Ishikawa (cell line): ENCODE measurements at regions not wholly inside any gene's neighbourhood (a gene's known extent, or its start where the extent isn't known, plus 50 kb on each side); places are given as distances from the start of the nearest gene placed in this dataset.

Experiments used
- EGR1 ChIP-seq: IDR thresholded peaks from 2 replicates; pipeline ENCODE4 v1.6.1; 2012
- EP300 ChIP-seq: IDR thresholded peaks from 2 replicates; pipeline ENCODE4 v1.6.1; 2012; ENCODE audit warnings: borderline replicate concordance
- FOXM1 ChIP-seq: IDR thresholded peaks from 2 replicates; pipeline ENCODE4 v1.6.1; 2012; ENCODE audit warnings: low read depth, borderline replicate concordance
- NFIC ChIP-seq: IDR thresholded peaks from 2 replicates; pipeline ENCODE4 v1.6.1; 2012
- RAD21 ChIP-seq: IDR thresholded peaks from 2 replicates; pipeline ENCODE4 v1.6.1; 2012; ENCODE audit warnings: low read depth
- TAF1 ChIP-seq: IDR thresholded peaks from 2 replicates; pipeline ENCODE4 v1.6.1; 2012; ENCODE audit warnings: low read depth, mild to moderate bottlenecking
- TCF12 ChIP-seq: IDR thresholded peaks from 2 replicates; pipeline ENCODE4 v1.6.1; 2012; ENCODE audit warnings: low read depth
- YY1 ChIP-seq: IDR thresholded peaks from 2 replicates; pipeline ENCODE4 v1.6.1; 2012; ENCODE audit warnings: low read depth
- ZBTB7A ChIP-seq: IDR thresholded peaks from 2 replicates; pipeline ENCODE4 v1.6.1; 2012; ENCODE audit warnings: low read depth
- TF ChIP-seq, protein P1 (sequence below): IDR thresholded peaks from 2 replicates; pipeline ENCODE4 v1.6.1; 2012; ENCODE audit warnings: low read depth, mild to moderate bottlenecking
- TF ChIP-seq, protein P2 (sequence below): IDR thresholded peaks from 2 replicates; pipeline ENCODE4 v1.6.1; 2012
- TF ChIP-seq, protein P3 (sequence below): IDR thresholded peaks from 2 replicates; pipeline ENCODE4 v1.6.1; 2012

DNA sequence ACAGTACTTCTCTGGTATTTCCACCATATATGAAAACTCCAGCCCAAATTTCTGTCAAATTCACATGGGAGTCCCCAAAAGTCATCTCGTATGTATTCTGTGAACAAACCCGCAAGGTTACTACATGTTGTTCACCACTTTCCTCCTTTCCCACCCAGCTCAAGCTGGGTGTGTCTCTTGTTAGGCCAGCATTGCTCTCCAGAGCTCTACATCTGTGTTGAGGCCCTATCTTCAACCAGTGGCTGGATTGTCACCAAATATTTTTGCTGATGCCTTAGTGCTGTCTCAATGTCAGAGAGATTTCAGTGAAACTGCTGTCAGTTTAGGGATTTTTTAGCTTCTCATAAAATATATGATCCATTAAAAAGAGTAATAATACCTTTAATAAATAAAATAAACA lies 230.9 kb downstream of the BTG1 start:
- no peak for TF ChIP-seq EGR1
- no peak for TF ChIP-seq TAF1
- no peak for TF ChIP-seq EP300
- no peak for TF ChIP-seq FOXM1
- no peak for TF ChIP-seq NFIC
- no peak for TF ChIP-seq TCF12
- TF ChIP-seq, protein P1, sequence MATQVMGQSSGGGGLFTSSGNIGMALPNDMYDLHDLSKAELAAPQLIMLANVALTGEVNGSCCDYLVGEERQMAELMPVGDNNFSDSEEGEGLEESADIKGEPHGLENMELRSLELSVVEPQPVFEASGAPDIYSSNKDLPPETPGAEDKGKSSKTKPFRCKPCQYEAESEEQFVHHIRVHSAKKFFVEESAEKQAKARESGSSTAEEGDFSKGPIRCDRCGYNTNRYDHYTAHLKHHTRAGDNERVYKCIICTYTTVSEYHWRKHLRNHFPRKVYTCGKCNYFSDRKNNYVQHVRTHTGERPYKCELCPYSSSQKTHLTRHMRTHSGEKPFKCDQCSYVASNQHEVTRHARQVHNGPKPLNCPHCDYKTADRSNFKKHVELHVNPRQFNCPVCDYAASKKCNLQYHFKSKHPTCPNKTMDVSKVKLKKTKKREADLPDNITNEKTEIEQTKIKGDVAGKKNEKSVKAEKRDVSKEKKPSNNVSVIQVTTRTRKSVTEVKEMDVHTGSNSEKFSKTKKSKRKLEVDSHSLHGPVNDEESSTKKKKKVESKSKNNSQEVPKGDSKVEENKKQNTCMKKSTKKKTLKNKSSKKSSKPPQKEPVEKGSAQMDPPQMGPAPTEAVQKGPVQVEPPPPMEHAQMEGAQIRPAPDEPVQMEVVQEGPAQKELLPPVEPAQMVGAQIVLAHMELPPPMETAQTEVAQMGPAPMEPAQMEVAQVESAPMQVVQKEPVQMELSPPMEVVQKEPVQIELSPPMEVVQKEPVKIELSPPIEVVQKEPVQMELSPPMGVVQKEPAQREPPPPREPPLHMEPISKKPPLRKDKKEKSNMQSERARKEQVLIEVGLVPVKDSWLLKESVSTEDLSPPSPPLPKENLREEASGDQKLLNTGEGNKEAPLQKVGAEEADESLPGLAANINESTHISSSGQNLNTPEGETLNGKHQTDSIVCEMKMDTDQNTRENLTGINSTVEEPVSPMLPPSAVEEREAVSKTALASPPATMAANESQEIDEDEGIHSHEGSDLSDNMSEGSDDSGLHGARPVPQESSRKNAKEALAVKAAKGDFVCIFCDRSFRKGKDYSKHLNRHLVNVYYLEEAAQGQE, result no peak
- TF ChIP-seq, protein P2, sequence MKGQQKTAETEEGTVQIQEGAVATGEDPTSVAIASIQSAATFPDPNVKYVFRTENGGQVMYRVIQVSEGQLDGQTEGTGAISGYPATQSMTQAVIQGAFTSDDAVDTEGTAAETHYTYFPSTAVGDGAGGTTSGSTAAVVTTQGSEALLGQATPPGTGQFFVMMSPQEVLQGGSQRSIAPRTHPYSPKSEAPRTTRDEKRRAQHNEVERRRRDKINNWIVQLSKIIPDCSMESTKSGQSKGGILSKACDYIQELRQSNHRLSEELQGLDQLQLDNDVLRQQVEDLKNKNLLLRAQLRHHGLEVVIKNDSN, result no peak
- TF ChIP-seq, protein P3, sequence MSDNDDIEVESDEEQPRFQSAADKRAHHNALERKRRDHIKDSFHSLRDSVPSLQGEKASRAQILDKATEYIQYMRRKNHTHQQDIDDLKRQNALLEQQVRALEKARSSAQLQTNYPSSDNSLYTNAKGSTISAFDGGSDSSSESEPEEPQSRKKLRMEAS, result no peak
- no peak for TF ChIP-seq YY1
- TF ChIP-seq RAD21, result no peak
- TF ChIP-seq ZBTB7A, result no peak
